ENCODE measurements at regions not wholly inside any gene's neighbourhood (a gene's known extent, or its start where the extent isn't known, plus 50 kb on each side); places are given as distances from the start of the nearest gene placed in this dataset.

- CTCF ChIA-PET, result no interaction called here
- Mint-ChIP-seq H3K4me1 (ENCODE audit: low read depth) (no peaks in the 10 kb centered on the region), H3K27me3 (no peaks in the 10 kb centered on the region), H3K36me3 (ENCODE audit: low read depth) (no peaks in the 10 kb centered on the region), H3K9me3 (no peaks in the 10 kb centered on the region), H3K4me3 (no peak overlapping the region), H3K27ac (no peak overlapping the region)
- ATAC-seq (no peak), DNase-seq (no peak)
- POLR2A ChIA-PET, result no interaction called here
- intact Hi-C loops (cut with micrococcal nuclease), result no loop called here
- no peak for TF ChIP-seq CTCF (IDR thresholded peaks at IDR 0.05)
Measured at GRCh38 chr2:14828223-14828622, 195.7 kb downstream of the LRATD1 start.

GRCh38 chr2:14828968-14829367, 196.5 kb downstream of the LRATD1 start:
- Mint-ChIP-seq H3K27me3 (no peaks in the 10 kb centered on the region), H3K9me3 (no peaks in the 10 kb centered on the region)
- POLR2A ChIA-PET, result no interaction called here

GRCh38 chr2:14831458-14831857, 198.9 kb downstream of the LRATD1 start:
- ATAC-seq, result no peak
- Mint-ChIP-seq H3K27ac (no peak overlapping the region), H3K4me3 (no peak overlapping the region), H3K9me3 (peaks cover 2% of the 10 kb centered on the region), H3K36me3 (ENCODE audit: low read depth) (no peaks in the 10 kb centered on the region), H3K4me1 (ENCODE audit: low read depth) (no peaks in the 10 kb centered on the region), H3K27me3 (no peaks in the 10 kb centered on the region)
- no peak for DNase-seq
- TF ChIP-seq CTCF (IDR thresholded peaks at IDR 0.05), result no peak
- intact Hi-C loops (cut with micrococcal nuclease), result no loop called here
- ChIA-PET POLR2A (no interaction called here), CTCF (no interaction called here)

More at GRCh38 chr2:14828968-14829367, 196.5 kb downstream of the LRATD1 start:
- intact Hi-C loops (cut with micrococcal nuclease), result no loop called here
- H3K27ac Mint-ChIP-seq, result no peak overlapping the region
- H3K4me3 Mint-ChIP-seq, result no peak overlapping the region
- H3K4me1 Mint-ChIP-seq (ENCODE audit: low read depth), result no peaks in the 10 kb centered on the region
- no peak for DNase-seq
- ATAC-seq, result no peak
- CTCF ChIA-PET, result no interaction called here
- TF ChIP-seq CTCF (IDR thresholded peaks at IDR 0.05), result no peak
- no peaks in the 10 kb centered on the region for H3K36me3 Mint-ChIP-seq (ENCODE audit: low read depth)

GRCh38 chr2:14843507-14844204, 211.1 kb downstream of the LRATD1 start:
- ATAC-seq, result no peak
- Mint-ChIP-seq H3K27me3 (peaks cover 4% of the 10 kb centered on the region), H3K4me1 (ENCODE audit: low read depth) (no peaks in the 10 kb centered on the region), H3K27ac (no peak overlapping the region), H3K9me3 (peaks cover 9% of the 10 kb centered on the region), H3K36me3 (ENCODE audit: low read depth) (no peaks in the 10 kb centered on the region), H3K4me3 (no peak overlapping the region)
- no peak for DNase-seq
- ChIA-PET CTCF (no interaction called here), POLR2A (no interaction called here)
- no peak for TF ChIP-seq CTCF (IDR thresholded peaks at IDR 0.05)
- intact Hi-C loops (cut with micrococcal nuclease), result no loop called here

GRCh38 chr2:14855751-14856150, 223.2 kb downstream of the LRATD1 start:
- Mint-ChIP-seq H3K4me3 (no peak overlapping the region), H3K36me3 (ENCODE audit: low read depth) (no peaks in the 10 kb centered on the region), H3K4me1 (ENCODE audit: low read depth) (no peaks in the 10 kb centered on the region), H3K27me3 (no peaks in the 10 kb centered on the region), H3K9me3 (peaks cover 16% of the 10 kb centered on the region), H3K27ac (no peak overlapping the region)
- ChIA-PET CTCF (no interaction called here), POLR2A (no interaction called here)
- ATAC-seq (no peak), DNase-seq (no peak)
- TF ChIP-seq CTCF (IDR thresholded peaks at IDR 0.05), result no peak
- intact Hi-C loops (cut with micrococcal nuclease), result no loop called here
